Thymus (tissue), 11 donors: ENCODE measurements at regions not wholly inside any gene's neighbourhood (a gene's known extent, or its start where the extent isn't known, plus 50 kb on each side); places are given as distances from the start of the nearest gene placed in this dataset.
A peak's percentile ranks its signal among the peaks of the same experiment; 100 is the strongest.

Experiments
- DNase-seq, 9 donors: peaks; one replicate each; pipeline ENCODE4 v3.0.0-alpha.2; 2013; ENCODE audit warnings: low spot score in 9 of 9, low read depth in 6 of 9, missing footprints in 1 of 9
- H3K27ac ChIP-seq, 2 donors: one replicate each; pipeline ENCODE4 v1.5.1; 2013; ENCODE audit warnings: control low read depth in 1 of 2, low read depth in 1 of 2, low read length in 1 of 2, mild to moderate bottlenecking in 1 of 2, moderate library complexity in 1 of 2
- H3K27me3 ChIP-seq, 2 donors: one replicate each; pipeline ENCODE4 v1.5.1; 2013; ENCODE audit warnings: low read length in 1 of 2; ENCODE audit not compliant: control insufficient read depth in 2 of 2, insufficient read depth in 1 of 2
- H3K36me3 ChIP-seq, 2 donors: one replicate each; pipeline ENCODE4 v1.5.1; 2013; ENCODE audit warnings: low read length in 1 of 2, mild to moderate bottlenecking in 1 of 2, moderate library complexity in 1 of 2; ENCODE audit not compliant: control insufficient read depth in 2 of 2, insufficient read depth in 2 of 2
- H3K4me1 ChIP-seq, 2 donors: one replicate each; pipeline ENCODE4 v1.5.1; 2013; ENCODE audit warnings: low read length in 2 of 2; ENCODE audit not compliant: control insufficient read depth in 2 of 2, insufficient read depth in 2 of 2
- H3K4me3 ChIP-seq, 2 donors: one replicate each; pipeline ENCODE4 v1.5.1; 2013; ENCODE audit warnings: low read length in 2 of 2, control low read depth in 1 of 2, mild to moderate bottlenecking in 1 of 2
- H3K9me3 ChIP-seq, 2 donors: one replicate each; pipeline ENCODE4 v1.5.1; 2013; ENCODE audit warnings: low read length in 1 of 2, mild to moderate bottlenecking in 1 of 2; ENCODE audit not compliant: control insufficient read depth in 2 of 2, insufficient read depth in 1 of 2
- WGBS: extraction: QIAGEN DNeasy Blood & Tissue Kit; methylation state at CpG from one replicate; pipeline ENCODE4 v1.1.7; 2013; 5-methylcytosine and 5-hydroxymethylcytosine counted together
- donor health status: healthy.

DNA sequence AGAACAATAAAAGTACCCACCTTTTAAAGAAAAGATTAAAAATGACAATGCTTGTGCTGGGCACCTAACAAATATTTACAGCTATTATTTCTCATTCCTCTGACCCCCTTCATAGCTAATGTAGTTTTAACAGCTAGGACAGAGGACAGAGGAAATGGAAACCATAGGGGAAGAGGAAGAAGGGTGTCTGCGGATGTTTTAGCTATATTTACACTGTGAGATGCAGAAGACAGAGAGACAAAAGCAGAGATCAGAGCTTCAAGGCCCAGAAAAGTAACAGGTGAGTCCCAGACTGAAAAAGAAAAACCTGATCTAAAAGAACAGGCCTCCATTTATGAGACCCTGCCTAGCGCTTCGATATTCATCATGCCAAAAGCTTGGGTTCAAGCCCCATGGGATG, 72.0 kb downstream of the ZNF281 start:
- 59% methylated on average over 3 of the region's 3 CpGs for WGBS
- peak in 1 of 9 donors; percentile 43 for DNase-seq
- H3K27me3 ChIP-seq: no peaks in the 10 kb centered on the region
- H3K27ac ChIP-seq: peak overlapping the region; percentile 34 to 62
- peaks cover 4 to 9% of the 10 kb centered on the region in 2 donors for H3K4me1 ChIP-seq
- H3K9me3 ChIP-seq: no peaks in the 10 kb centered on the region
- H3K36me3 ChIP-seq: no peaks in the 10 kb centered on the region
- no peak overlapping the region for H3K4me3 ChIP-seq

DNA sequence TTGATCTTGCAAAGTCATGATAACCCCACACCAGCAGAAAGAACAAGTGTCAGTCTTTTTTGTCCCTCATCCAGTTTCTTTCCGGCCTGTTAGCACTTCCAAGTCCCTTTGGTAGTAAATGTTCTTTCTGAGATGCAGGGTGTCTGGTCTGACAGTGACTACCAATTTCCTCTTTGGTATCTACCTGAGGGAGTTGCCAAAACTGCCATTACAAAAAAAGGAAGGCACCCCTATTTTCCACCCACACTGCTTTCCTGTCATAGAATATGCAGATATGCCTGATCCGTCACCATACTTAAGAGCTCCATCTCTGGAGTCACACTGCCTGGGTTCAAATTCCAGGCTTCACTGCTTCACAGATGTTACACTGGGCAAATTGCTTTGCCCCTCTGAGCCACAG, 72.4 kb downstream of the ZNF281 start:
- Histone ChIP-seq H3K36me3 (no peaks in the 10 kb centered on the region), H3K27ac (no peak overlapping the region), H3K27me3 (no peaks in the 10 kb centered on the region), H3K9me3 (no peaks in the 10 kb centered on the region), H3K4me1 (peaks cover 4 to 9% of the 10 kb centered on the region in 2 donors), H3K4me3 (no peak overlapping the region)
- 90% methylated on average over 2 of the region's 2 CpGs for WGBS
- peak in 1 of 9 donors; percentile 24 for DNase-seq

DNA sequence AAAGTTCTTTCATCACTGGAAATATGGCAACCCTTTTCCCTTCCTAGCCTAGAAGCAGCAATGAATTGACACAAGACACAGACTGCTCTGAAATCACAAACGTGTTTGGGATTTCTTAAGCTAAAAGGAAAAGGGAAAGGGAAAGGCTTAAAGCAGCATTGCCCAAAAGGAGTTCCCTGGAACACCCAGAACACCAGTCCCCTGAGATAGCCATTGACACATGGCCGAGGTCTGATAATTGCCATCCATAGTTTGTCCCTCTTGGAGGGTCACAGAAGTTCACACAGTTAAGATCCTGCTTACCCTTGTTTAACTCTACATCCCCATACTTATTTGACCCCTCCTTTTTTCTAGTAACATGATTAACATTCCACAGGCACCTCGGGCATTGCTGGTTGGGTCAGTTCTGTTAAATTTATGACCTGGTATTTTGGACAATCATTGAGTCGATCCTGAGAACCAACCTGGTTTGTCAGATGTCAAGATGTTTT, 72.9 kb downstream of the ZNF281 start:
- H3K27me3 ChIP-seq: no peaks in the 10 kb centered on the region
- no peaks in the 10 kb centered on the region for H3K9me3 ChIP-seq
- H3K36me3 ChIP-seq: no peaks in the 10 kb centered on the region
- no peak for DNase-seq
- H3K27ac ChIP-seq: no peak overlapping the region
- H3K4me1 ChIP-seq: peaks cover 4 to 9% of the 10 kb centered on the region in 2 donors
- WGBS: 68% methylated on average over 4 of the region's 4 CpGs
- H3K4me3 ChIP-seq: no peak overlapping the region

DNA sequence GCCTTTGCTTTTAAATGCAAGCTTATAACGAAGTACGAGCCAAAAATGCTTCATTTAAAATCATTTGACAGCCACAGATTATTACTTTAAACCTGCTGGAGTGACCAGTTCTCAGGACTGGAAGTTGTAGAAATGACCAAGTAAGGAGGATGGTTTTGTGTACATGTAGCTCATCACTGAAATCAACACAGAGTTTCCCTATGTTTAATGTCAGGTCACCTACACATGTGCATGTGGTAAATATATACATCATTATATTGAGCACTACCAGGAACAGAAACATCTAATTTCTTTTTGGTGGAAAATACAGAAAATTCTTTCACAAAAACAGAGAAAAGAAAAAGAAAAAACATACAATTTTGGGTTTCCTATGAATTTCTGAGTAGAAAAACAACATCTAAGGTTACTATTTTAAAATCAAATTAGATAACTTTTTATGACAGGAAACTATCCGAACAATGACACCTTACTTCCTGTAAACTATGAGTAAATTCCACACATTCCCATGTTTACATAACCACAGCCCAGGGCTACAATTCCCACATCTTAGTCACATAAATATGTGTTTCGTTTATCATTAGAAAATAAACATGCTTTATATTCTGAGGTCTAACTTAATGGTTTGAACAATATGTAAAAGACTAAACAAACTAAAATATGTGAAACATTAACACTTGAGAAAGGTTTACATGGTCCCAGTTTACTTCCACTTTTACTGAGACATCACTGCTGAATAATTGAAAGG, 73.6 kb downstream of the ZNF281 start:
- no peak for DNase-seq
- 95% methylated on average over 4 of the region's 4 CpGs for WGBS
- Histone ChIP-seq H3K27ac (no peak overlapping the region), H3K4me3 (no peak overlapping the region), H3K4me1 (peaks cover 4 to 9% of the 10 kb centered on the region in 2 donors), H3K27me3 (no peaks in the 10 kb centered on the region), H3K36me3 (no peaks in the 10 kb centered on the region), H3K9me3 (no peaks in the 10 kb centered on the region)

DNA sequence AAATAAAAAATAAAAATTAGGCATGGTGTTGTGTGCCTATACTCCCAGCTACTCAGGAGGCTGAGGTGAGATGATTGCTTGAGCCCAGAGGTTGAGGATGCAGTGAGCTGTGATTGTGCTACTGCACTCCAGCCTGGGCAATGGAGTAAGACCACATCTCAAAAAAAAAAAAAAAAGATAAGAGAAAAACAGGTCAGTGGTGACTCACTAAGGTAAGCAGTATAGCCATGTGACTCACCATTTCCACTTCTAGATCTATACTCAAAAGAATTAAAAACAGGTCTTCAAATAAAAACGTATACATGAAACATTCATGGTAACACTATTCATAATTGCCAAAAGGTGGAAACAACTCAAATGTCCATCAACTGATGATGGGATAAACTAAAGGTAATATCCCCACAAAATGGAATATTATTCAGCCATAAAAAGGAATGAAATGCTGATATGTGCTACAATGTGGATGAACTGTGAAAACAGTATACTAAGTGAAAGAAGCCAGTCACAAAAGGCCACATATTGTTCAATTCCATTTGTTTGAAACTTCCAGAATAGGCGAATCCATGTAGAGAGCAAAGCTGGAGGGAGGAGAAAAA, 75.1 kb downstream of the ZNF281 start:
- Histone ChIP-seq H3K36me3 (no peaks in the 10 kb centered on the region), H3K4me1 (peaks cover 4 to 9% of the 10 kb centered on the region in 2 donors), H3K4me3 (no peak overlapping the region), H3K27ac (no peak overlapping the region), H3K27me3 (no peaks in the 10 kb centered on the region), H3K9me3 (no peaks in the 10 kb centered on the region)
- no peak for DNase-seq
- 94% methylated on average over 2 of the region's 2 CpGs for WGBS

DNA sequence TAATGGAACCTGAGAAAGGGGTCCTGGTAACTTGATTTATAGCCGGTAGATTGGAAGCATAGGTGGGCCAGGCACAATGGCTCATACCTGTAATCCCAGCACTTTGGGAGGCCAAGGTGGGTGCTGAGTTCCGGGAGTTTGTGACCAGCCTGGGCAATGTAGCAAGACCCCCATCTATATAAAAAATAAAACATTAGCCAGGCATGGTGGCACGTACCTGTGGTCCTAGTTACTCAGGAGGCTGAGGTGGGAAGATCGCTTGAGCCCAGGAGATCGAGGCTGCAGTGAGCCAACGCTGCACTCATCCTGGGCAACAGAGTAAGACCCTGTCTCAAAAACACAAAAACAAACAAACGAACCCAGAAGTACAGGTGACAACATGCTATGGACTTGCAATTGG, 76.5 kb downstream of the ZNF281 start:
- Histone ChIP-seq H3K4me1 (peaks cover 4 to 9% of the 10 kb centered on the region in 2 donors), H3K36me3 (no peaks in the 10 kb centered on the region), H3K27me3 (no peaks in the 10 kb centered on the region), H3K9me3 (no peaks in the 10 kb centered on the region), H3K4me3 (no peak overlapping the region), H3K27ac (no peak overlapping the region)
- no peak for DNase-seq
- WGBS: 97% methylated on average over 7 of the region's 7 CpGs

DNA sequence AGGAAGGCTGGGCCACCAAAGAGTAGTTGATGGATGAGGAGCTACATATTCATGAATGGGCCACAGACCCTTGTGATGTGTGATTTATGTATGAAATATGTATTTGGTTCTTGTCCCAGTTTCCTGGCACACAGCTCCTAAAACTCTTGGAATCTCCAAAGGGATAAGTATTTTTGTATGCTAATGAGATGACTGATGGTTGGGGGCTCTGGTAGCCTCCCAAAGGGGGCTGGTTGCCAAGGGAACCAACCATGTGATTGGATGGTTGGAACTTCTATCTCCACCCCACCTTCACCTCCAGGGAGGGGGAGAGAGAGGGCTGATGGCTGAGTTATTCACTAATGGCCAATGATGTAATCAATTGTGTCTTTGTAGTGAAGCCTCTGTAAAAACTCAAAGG, 77.1 kb downstream of the ZNF281 start:
- peaks cover 4 to 6% of the 10 kb centered on the region in 2 donors for H3K4me1 ChIP-seq
- DNase-seq: no peak
- no peak overlapping the region for H3K4me3 ChIP-seq
- no peaks in the 10 kb centered on the region for H3K9me3 ChIP-seq
- H3K27me3 ChIP-seq: no peaks in the 10 kb centered on the region
- no peaks in the 10 kb centered on the region for H3K36me3 ChIP-seq
- H3K27ac ChIP-seq: no peak overlapping the region

DNA sequence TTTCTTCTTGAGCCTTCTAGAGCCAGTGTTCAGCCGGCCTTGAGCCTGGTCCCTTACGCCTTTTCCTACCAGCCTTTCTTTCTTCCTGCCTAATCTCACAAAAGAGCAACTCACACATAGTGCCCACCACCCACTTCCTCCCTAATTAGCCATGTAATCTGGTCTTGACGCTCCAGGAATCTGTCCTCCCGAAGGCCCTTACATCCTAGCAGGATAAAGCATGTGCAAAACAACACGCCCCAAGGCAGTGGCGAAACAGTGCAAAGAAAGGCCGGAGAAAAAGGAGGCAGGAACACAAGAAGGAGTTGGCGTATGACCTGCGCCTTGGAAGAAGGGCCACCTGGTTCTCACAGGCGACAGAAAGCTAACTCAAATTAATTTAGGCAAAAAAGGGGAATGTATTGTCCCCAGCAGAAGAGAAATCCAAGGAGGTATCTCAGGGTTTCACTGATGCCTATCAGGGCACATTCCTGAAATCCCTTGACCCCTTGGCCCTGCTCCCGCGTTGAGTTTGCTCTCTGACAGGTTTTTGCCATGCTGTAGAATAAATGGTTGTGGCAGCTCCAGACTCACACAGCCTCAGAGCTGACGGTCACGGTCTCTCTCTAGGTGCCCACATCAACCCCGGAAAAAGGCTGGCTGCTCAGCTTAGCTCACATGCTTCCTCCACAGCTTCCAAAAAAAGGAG, 79.0 kb downstream of the ZNF281 start:
- no peaks in the 10 kb centered on the region for H3K9me3 ChIP-seq
- no peaks in the 10 kb centered on the region for H3K36me3 ChIP-seq
- no peak overlapping the region for H3K27ac ChIP-seq
- no peaks in the 10 kb centered on the region for H3K27me3 ChIP-seq
- DNase-seq: no peak
- H3K4me1 ChIP-seq: no peaks in the 10 kb centered on the region
- H3K4me3 ChIP-seq: no peak overlapping the region
- WGBS: 90% methylated on average over 15 of the region's 15 CpGs

DNA sequence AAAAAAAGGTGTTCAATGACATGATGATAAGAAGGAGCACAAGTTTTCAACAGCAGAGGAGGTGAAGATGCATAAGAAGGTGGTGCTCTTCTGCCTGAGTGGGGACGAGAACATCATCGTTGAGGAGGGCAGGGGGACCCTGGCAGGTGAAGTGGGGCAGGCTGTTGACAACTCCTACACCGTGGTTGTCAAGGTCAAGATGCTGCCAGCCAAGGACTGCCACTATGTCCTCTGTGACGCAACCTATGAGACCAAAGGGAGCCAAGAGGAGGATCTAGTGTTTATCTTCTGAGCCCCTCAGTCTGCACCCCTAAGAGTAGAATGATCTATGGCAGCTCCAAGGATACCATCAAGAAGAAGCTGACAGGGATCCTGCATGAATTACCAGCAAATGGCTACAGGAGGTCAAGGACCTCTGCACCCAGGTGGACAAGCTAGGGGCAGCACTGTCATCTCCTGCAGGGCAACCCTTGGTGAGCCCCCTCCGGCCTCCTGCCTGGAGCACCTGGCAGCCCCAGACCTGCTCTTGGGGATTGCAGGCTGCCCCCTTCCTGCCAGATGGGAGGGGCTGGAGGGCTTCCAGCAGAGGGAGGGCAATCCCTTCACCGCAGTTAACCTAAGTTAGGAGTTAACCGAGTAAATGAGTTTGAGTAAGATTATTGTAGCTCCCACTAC, 80.5 kb downstream of the ZNF281 start:
- Histone ChIP-seq H3K4me1 (no peaks in the 10 kb centered on the region), H3K27me3 (no peaks in the 10 kb centered on the region), H3K9me3 (no peaks in the 10 kb centered on the region), H3K4me3 (no peak overlapping the region), H3K36me3 (no peaks in the 10 kb centered on the region), H3K27ac (no peak overlapping the region)
- no peak for DNase-seq
- 97% methylated on average over 7 of the region's 7 CpGs for WGBS
